ENCODE measurements at regions not wholly inside any gene's neighbourhood (a gene's known extent, or its start where the extent isn't known, plus 50 kb on each side); places are given as distances from the start of the nearest gene placed in this dataset.
A peak's percentile ranks its signal among the peaks of the same experiment; 100 is the strongest.

GRCh38 chr4:23163647-23164436 lies 471.1 kb downstream of the GBA3 start:
- Histone ChIP-seq H3K56ac (ENCODE audit: insufficient read length, low read depth, low read length) (no peak overlapping the region), H3K4me2 (ENCODE audit: insufficient read depth, insufficient read length, low read length) (no peak overlapping the region), H2BK12ac (ENCODE audit: insufficient read length, low read depth, low read length) (no peak overlapping the region), H3K4ac (ENCODE audit: low read depth, low read length) (no peak overlapping the region), H3K4me1 (ENCODE audit: insufficient read depth, low read length) (no peaks in the 10 kb centered on the region), H4K5ac (ENCODE audit: insufficient read length, low read depth, low read length) (no peak overlapping the region), H3K23ac (ENCODE audit: insufficient read length, low read depth, low read length) (no peak overlapping the region), H3K9ac (ENCODE audit: extremely low read depth, insufficient read length, low read length) (no peak overlapping the region), H3K9me3 (ENCODE audit: control insufficient read depth, low read depth, low read length) (no peaks in the 10 kb centered on the region), H2BK5ac (ENCODE audit: insufficient read length, low read length) (no peak overlapping the region), H2BK20ac (ENCODE audit: low read depth, low read length, poor library complexity, severe bottlenecking) (no peak overlapping the region), H4K91ac (ENCODE audit: insufficient read length, low read depth, low read length) (no peak overlapping the region), H2BK120ac (ENCODE audit: low read depth, low read length, poor library complexity, severe bottlenecking) (no peak overlapping the region), H3K27me3 (ENCODE audit: insufficient read depth, low read length) (no peaks in the 10 kb centered on the region), H4K8ac (replicated peaks; ENCODE audit: insufficient read length, low read depth, low read length) (no peak overlapping the region), H3K18ac (ENCODE audit: insufficient read length, low read depth, low read length) (no peak overlapping the region), H3K23me2 (ENCODE audit: insufficient read length, low read depth, low read length, poor library complexity, severe bottlenecking) (no peaks in the 10 kb centered on the region), H2AFZ (ENCODE audit: low read length) (no peak overlapping the region), H2AK5ac (ENCODE audit: insufficient read length, low read length) (no peak overlapping the region), H3K79me1 (ENCODE audit: insufficient read depth, low read depth, low read length, poor library complexity, severe bottlenecking) (no peaks in the 10 kb centered on the region), H3K79me2 (ENCODE audit: insufficient read depth, low read length) (no peaks in the 10 kb centered on the region), H3K27ac (ENCODE audit: insufficient read length, low read depth, low read length) (no peak overlapping the region), H2BK15ac (ENCODE audit: low read depth, low read length) (peak overlapping the region; percentile 68; the same call in 1 of the 2 replicates), H4K20me1 (ENCODE audit: control insufficient read depth, insufficient read depth, insufficient read length) (no peaks in the 10 kb centered on the region), H3K14ac (ENCODE audit: insufficient read depth, low read length) (no peak overlapping the region), H3T11ph (ENCODE audit: low read length) (no peak overlapping the region)
- H3K27me3 Mint-ChIP-seq (ENCODE audit: low read depth), result peaks cover 8% of the 10 kb centered on the region
- H3K36me3 Mint-ChIP-seq (ENCODE audit: insufficient read depth in 1 of 3, low read depth in 3 of 3), result no peaks in the 10 kb centered on the region
- no peak for DNase-seq
- TF ChIP-seq CTCF (conservative IDR thresholded peaks at IDR 0.05), result no peak
- no CpG with 5 or more reads among the region's 6 CpGs for WGBS (ENCODE audit: extremely low coverage, insufficient read length, low lambda C conversion rate)
- no peak overlapping the region for H3K27ac Mint-ChIP-seq
- H3K4me1 Mint-ChIP-seq, result peaks cover 33 to 36% of the 10 kb centered on the region in 2 experiments
- no peak overlapping the region for H3K4me3 Mint-ChIP-seq
- no peaks in the 10 kb centered on the region for H3K9me3 Mint-ChIP-seq
